M059J (cell line): ENCODE measurements at regions not wholly inside any gene's neighbourhood (a gene's known extent, or its start where the extent isn't known, plus 50 kb on each side); places are given as distances from the start of the nearest gene placed in this dataset.
A peak's percentile ranks its signal among the peaks of the same experiment; 100 is the strongest.

Experiments
- DNase-seq: peaks from one replicate; pipeline ENCODE4 v3.0.0-alpha.2; 2012; ENCODE audit warnings: low read depth

DNA sequence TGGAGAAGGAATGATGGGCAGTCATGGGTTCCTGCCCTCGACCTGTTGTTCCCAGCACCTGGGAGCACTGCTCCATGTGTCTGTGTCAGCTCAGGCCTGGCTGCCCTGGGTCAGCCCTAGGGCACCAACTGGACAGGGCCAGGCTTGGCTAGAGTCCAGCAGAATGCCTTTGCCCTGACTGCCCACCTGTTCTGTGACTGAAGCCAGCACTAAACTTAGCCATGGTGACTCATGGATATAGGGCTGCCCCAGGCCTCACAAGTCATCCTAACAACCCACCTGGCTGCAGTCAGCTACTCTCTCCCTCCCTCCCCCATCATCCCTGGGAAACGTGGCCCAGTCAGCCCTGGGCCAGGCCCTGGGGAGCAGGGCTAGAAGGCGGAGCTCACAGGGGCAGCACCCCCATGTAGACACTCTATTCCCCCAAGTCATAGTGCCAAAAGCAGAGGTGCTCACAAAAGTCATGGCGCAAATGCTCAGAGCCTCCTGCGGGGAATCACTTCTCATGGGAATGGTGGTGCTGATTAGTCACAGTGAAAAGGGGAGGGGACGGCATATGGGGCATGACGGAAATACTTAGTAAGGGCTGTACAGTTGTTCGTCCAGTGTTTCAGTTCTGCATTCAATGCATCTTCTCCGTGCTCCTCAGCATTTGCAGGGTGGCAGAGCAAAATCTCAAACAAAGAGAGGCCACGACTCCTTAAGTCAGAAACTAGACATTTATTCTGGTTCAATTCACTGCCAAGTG, 52.0 kb upstream of the NTF3 start:
- peak; percentile 88 for DNase-seq
